Upper lobe of left lung (tissue), 4 donors: ENCODE measurements at regions not wholly inside any gene's neighbourhood (a gene's known extent, or its start where the extent isn't known, plus 50 kb on each side); places are given as distances from the start of the nearest gene placed in this dataset.

Experiments
- CTCF ChIP-seq, 6 experiments: fragments of 450-650 bp in 4 of 6; fragments of 200-600 bp in 2 of 6; sonication (generic) in 2 of 6; IDR thresholded peaks; one replicate each; pipeline ENCODE4 v1.5.1; 2016 to 2019; ENCODE audit warnings: antibody characterized with exemption in 6 of 6
- POLR2AphosphoS5 ChIP-seq, 2 donors: sonication (generic); formaldehyde crosslinking; IDR thresholded peaks; one replicate each; pipeline ENCODE4 v1.5.1; 2017; ENCODE audit warnings: antibody characterized with exemption in 2 of 2

- TF ChIP-seq CTCF (IDR thresholded peaks at IDR 0.05) (no peak), POLR2AphosphoS5 (IDR thresholded peaks at IDR 0.05) (no peak)
Measured at GRCh38 chr11:10937385-10937771, 79.5 kb upstream of the ZBED5 start.
